Activated CD4-positive, alpha-beta T cell treated with anti-CD3 and anti-CD28 coated beads, Interleukin-2, amount 50 U/mL, for 1 hour (primary cell): ENCODE measurements at regions not wholly inside any gene's neighbourhood (a gene's known extent, or its start where the extent isn't known, plus 50 kb on each side); places are given as distances from the start of the nearest gene placed in this dataset.

ENCODE experiments used
- DNase-seq: peaks from one replicate; pipeline ENCODE4 v3.0.0-alpha.2; 2020

GRCh38 chr15:69996321-69997160 is 101.2 kb downstream of the TLE3 start:
- no peak for DNase-seq

GRCh38 chr15:69997161-69997485 is 100.6 kb downstream of the TLE3 start:
- no peak for DNase-seq
